WTC11 (cell line): ENCODE measurements at regions not wholly inside any gene's neighbourhood (a gene's known extent, or its start where the extent isn't known, plus 50 kb on each side); places are given as distances from the start of the nearest gene placed in this dataset.

Experiments used
- ATAC-seq: fragments of 200-7000 bp; cut with Tn5 transposase; 2 replicates; pipeline ENCODE4 v1.10.0; 2021; ENCODE audit warnings: mild to moderate bottlenecking, moderate library complexity
- CTCF ChIA-PET: fragments of 300-600 bp; sonication (Branson Sonifier 250); formaldehyde crosslinking; loops from one replicate; lab custom pipeline; 2021; ENCODE audit warnings: antibody characterized with exemption; lab: Charles Lee
- POLR2A ChIA-PET: fragments of 350-600 bp; sonication (Branson Sonifier 250); formaldehyde crosslinking; loops from one replicate; lab custom pipeline; 2021; ENCODE audit warnings: antibody characterized with exemption; lab: Charles Lee
- DNase-seq: peaks from one replicate; pipeline ENCODE4 v3.0.0; 2021; ENCODE audit warnings: low spot score
- H3K27ac Mint-ChIP-seq: 2 replicates; pipeline ENCODE4 v1.8.0; 2021; ENCODE audit warnings: mixed read lengths
- H3K27me3 Mint-ChIP-seq: 2 replicates; pipeline ENCODE4 v1.8.0; 2021; ENCODE audit warnings: low read depth, mild to moderate bottlenecking, moderate library complexity, mixed read lengths
- H3K36me3 Mint-ChIP-seq: 2 replicates; pipeline ENCODE4 v1.8.0; 2021; ENCODE audit warnings: mixed read lengths
- H3K4me1 Mint-ChIP-seq: 2 replicates; pipeline ENCODE4 v1.8.0; 2022; ENCODE audit warnings: mixed read lengths
- H3K4me3 Mint-ChIP-seq: 2 replicates; pipeline ENCODE4 v1.8.0; 2021; ENCODE audit warnings: mild to moderate bottlenecking, moderate library complexity, mixed read lengths
- H3K9me3 Mint-ChIP-seq: 2 replicates; pipeline ENCODE4 v1.8.0; 2021; ENCODE audit warnings: mixed read lengths
- AR ChIP-seq: fragments of 250-450 bp; sonication (Bioruptor Pico); IDR thresholded peaks from 2 replicates; pipeline ENCODE4 v1.9.0; 2021; ENCODE audit warnings: mild to moderate bottlenecking
- ARID4B ChIP-seq: sonication (generic); formaldehyde crosslinking; IDR thresholded peaks from 2 replicates; pipeline ENCODE4 v1.8.0; 2023; ENCODE audit warnings: missing genetic modification reagents, mild to moderate bottlenecking, borderline replicate concordance
- ATF3 ChIP-seq: sonication (generic); formaldehyde crosslinking; conservative IDR thresholded peaks from 2 replicates; pipeline ENCODE4 v1.8.1; 2022; ENCODE audit warnings: mild to moderate bottlenecking, missing genetic modification reagents
- CDX4 ChIP-seq: fragments of 250-450 bp; sonication (Bioruptor Pico); IDR thresholded peaks from 2 replicates; pipeline ENCODE4 v1.9.0; 2021; ENCODE audit warnings: moderate library complexity, mild to moderate bottlenecking, inconsistent platforms, borderline replicate concordance
- ETV6 ChIP-seq: sonication (generic); formaldehyde crosslinking; IDR thresholded peaks from 2 replicates; pipeline ENCODE4 v1.8.1; 2022; ENCODE audit warnings: mild to moderate bottlenecking, missing genetic modification reagents
- FOXP1 ChIP-seq: sonication (generic); formaldehyde crosslinking; IDR thresholded peaks from 2 replicates; pipeline ENCODE4 v1.8.0; 2022; ENCODE audit warnings: missing genetic modification reagents, mild to moderate bottlenecking, moderate library complexity, borderline replicate concordance
- MAX ChIP-seq: sonication (generic); formaldehyde crosslinking; IDR thresholded peaks from 2 replicates; pipeline ENCODE4 v1.8.0; 2022; ENCODE audit warnings: mild to moderate bottlenecking, missing genetic modification reagents
- NFATC4 ChIP-seq: fragments of 250-450 bp; sonication (Bioruptor Pico); IDR thresholded peaks from 2 replicates; pipeline ENCODE4 v1.9.0; 2021; ENCODE audit warnings: mild to moderate bottlenecking
- NR2C2 ChIP-seq: sonication (generic); formaldehyde crosslinking; IDR thresholded peaks from 2 replicates; pipeline ENCODE4 v1.8.0; 2022; ENCODE audit warnings: mild to moderate bottlenecking, missing genetic modification reagents
- NR3C1 ChIP-seq: sonication (generic); formaldehyde crosslinking; conservative IDR thresholded peaks from 2 replicates; pipeline ENCODE4 v1.8.1; 2023; ENCODE audit warnings: low read depth, mild to moderate bottlenecking, missing genetic modification reagents
- OVOL2 ChIP-seq: fragments of 250-450 bp; sonication (Bioruptor Pico); IDR thresholded peaks from 2 replicates; pipeline ENCODE4 v1.9.0; 2021; ENCODE audit warnings: mild to moderate bottlenecking, borderline replicate concordance
- PRDM15 ChIP-seq: sonication (generic); formaldehyde crosslinking; IDR thresholded peaks from 2 replicates; pipeline ENCODE4 v1.8.0; 2022; ENCODE audit warnings: missing genetic modification reagents
- TEAD1 ChIP-seq: sonication (generic); formaldehyde crosslinking; IDR thresholded peaks from 2 replicates; pipeline ENCODE4 v1.8.0; 2022; ENCODE audit warnings: mild to moderate bottlenecking, missing genetic modification reagents
- TEAD4 ChIP-seq: sonication (generic); formaldehyde crosslinking; IDR thresholded peaks from 2 replicates; pipeline ENCODE4 v1.8.0; 2022; ENCODE audit warnings: mild to moderate bottlenecking, missing genetic modification reagents
- TP53 ChIP-seq: sonication (generic); formaldehyde crosslinking; IDR thresholded peaks from 2 replicates; pipeline ENCODE4 v1.8.1; 2023; ENCODE audit warnings: mild to moderate bottlenecking, missing genetic modification reagents
- ZNF121 ChIP-seq: sonication (generic); formaldehyde crosslinking; IDR thresholded peaks from 2 replicates; pipeline ENCODE4 v1.8.0; 2023; ENCODE audit warnings: missing genetic modification reagents
- ZNF416 ChIP-seq: fragments of 250-450 bp; sonication (Bioruptor Pico); IDR thresholded peaks from 2 replicates; pipeline ENCODE4 v1.9.0; 2021; ENCODE audit warnings: mild to moderate bottlenecking, inconsistent platforms
- ZNF532 ChIP-seq: fragments of 250-450 bp; sonication (Bioruptor Pico); IDR thresholded peaks from 2 replicates; pipeline ENCODE4 v1.9.0; 2021; ENCODE audit warnings: mild to moderate bottlenecking, borderline replicate concordance

GRCh38 chr6:87870556-87870955 is 168.5 kb upstream of the AKIRIN2 start:
- ATAC-seq, result no peak
- Mint-ChIP-seq H3K4me3 (no peak overlapping the region), H3K4me1 (0 out of 2 replicates have a peak, but pooled peaks cover under 1% of the 10 kb centered on the region), H3K27me3 (no peaks in the 10 kb centered on the region), H3K27ac (no peak overlapping the region), H3K36me3 (no peaks in the 10 kb centered on the region), H3K9me3 (peaks cover 14% of the 10 kb centered on the region)
- DNase-seq, result no peak
- ChIA-PET CTCF (no interaction called here), POLR2A (no interaction called here)
- TF ChIP-seq MAX (CRISPR knock-in tag) (no peak), FOXP1 (CRISPR knock-in tag) (no peak), NR3C1 (no peak), NFATC4 (CRISPR knock-in tag) (no peak), ZNF532 (no peak), ARID4B (CRISPR knock-in tag) (no peak), OVOL2 (CRISPR knock-in tag) (no peak), NR2C2 (CRISPR knock-in tag) (no peak), TEAD4 (CRISPR knock-in tag) (no peak), ZNF416 (CRISPR knock-in tag) (no peak), ZNF121 (CRISPR knock-in tag) (no peak), PRDM15 (no peak)

- no peaks in the 10 kb centered on the region for H3K36me3 Mint-ChIP-seq
- TF ChIP-seq ETV6 (CRISPR knock-in tag), result no peak
- TF ChIP-seq ATF3 (CRISPR knock-in tag), result no peak
- no peak for TF ChIP-seq CDX4 (CRISPR knock-in tag)
- no peak for TF ChIP-seq TEAD1 (CRISPR knock-in tag)
- no peak for TF ChIP-seq AR (CRISPR knock-in tag)
- TF ChIP-seq TP53 (CRISPR knock-in tag), result no peak
These were observed 167.3 kb upstream of the AKIRIN2 start for GRCh38 chr6:87869064-87869905.

More at GRCh38 chr6:87869064-87869905, 167.3 kb upstream of the AKIRIN2 start:
- CTCF ChIA-PET, result no interaction called here
- Mint-ChIP-seq H3K4me1 (peaks cover 8% of the 10 kb centered on the region; the same call in 1 of the 2 replicates), H3K27ac (no peak overlapping the region), H3K27me3 (no peaks in the 10 kb centered on the region), H3K4me3 (no peak overlapping the region), H3K9me3 (peaks cover 14% of the 10 kb centered on the region)
- DNase-seq (no peak), ATAC-seq (no peak)
- POLR2A ChIA-PET, result no interaction called here
